ENCODE measurements at regions not wholly inside any gene's neighbourhood (a gene's known extent, or its start where the extent isn't known, plus 50 kb on each side); places are given as distances from the start of the nearest gene placed in this dataset.

GRCh38 chr12:82097438-82097837 lies 260.7 kb downstream of the CCDC59 start:
- H3K9me3 ChIP-seq (ENCODE audit: control insufficient read depth in 4 of 4, low read length in 3 of 4) = peaks cover 0 to 4% (median under 1%) of the 10 kb centered on the region in 4 donors
- no peak overlapping the region for H3K4me3 ChIP-seq (ENCODE audit: low read depth in 1 of 3, low read length in 3 of 3)
- H3K27me3 ChIP-seq (ENCODE audit: control insufficient read depth in 4 of 4, insufficient read depth in 4 of 4, low read length in 3 of 4) = no peaks in the 10 kb centered on the region
- H3K4me1 ChIP-seq (ENCODE audit: control insufficient read depth in 4 of 4, insufficient read depth in 4 of 4, low read length in 3 of 4) = no peaks in the 10 kb centered on the region
- H3K36me3 ChIP-seq (ENCODE audit: control insufficient read depth in 4 of 4, insufficient read depth in 3 of 4, low read depth in 1 of 4, low read length in 3 of 4) = no peaks in the 10 kb centered on the region
- no peak overlapping the region for H3K9ac ChIP-seq (ENCODE audit: low read depth in 1 of 2, low read length in 2 of 2)
- WGBS = 56% methylated on average over 1 of the region's 1 CpG
- no peak overlapping the region for H3K27ac ChIP-seq (ENCODE audit: low read depth in 1 of 2, low read length in 2 of 2)
- no peak for DNase-seq (ENCODE audit: low spot score)
- TF ChIP-seq GABPA (IDR thresholded peaks at IDR 0.05 in 1 of 2, conservative IDR thresholded peaks at IDR 0.05 in 1 of 2) = no peak
- no peak for TF ChIP-seq TAF1 (conservative IDR thresholded peaks at IDR 0.05)
- no peak for TF ChIP-seq SP1 (IDR thresholded peaks at IDR 0.05)
- TF ChIP-seq REST (IDR thresholded peaks at IDR 0.05) = no peak
- no peak for TF ChIP-seq YY1 (IDR thresholded peaks at IDR 0.05)
- TF ChIP-seq EGR1 (IDR thresholded peaks at IDR 0.05; ENCODE audit: low read depth in 2 of 2) = no peak
- no peak for TF ChIP-seq RAD21 (IDR thresholded peaks at IDR 0.05)
- TF ChIP-seq NR2F2 (IDR thresholded peaks at IDR 0.05) = no peak
- TF ChIP-seq, protein P1, sequence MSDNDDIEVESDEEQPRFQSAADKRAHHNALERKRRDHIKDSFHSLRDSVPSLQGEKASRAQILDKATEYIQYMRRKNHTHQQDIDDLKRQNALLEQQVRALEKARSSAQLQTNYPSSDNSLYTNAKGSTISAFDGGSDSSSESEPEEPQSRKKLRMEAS (IDR thresholded peaks at IDR 0.05) = no peak
- TF ChIP-seq FOXA1 (IDR thresholded peaks at IDR 0.05) = no peak
- TF ChIP-seq ZBTB33 (IDR thresholded peaks at IDR 0.05) = no peak
- TF ChIP-seq HNF4G (IDR thresholded peaks at IDR 0.05) = no peak
- TF ChIP-seq FOXA2 (IDR thresholded peaks at IDR 0.05) = no peak
- no peak for TF ChIP-seq RXRA (IDR thresholded peaks at IDR 0.05)
- TF ChIP-seq HNF4A (conservative IDR thresholded peaks at IDR 0.05) = no peak
- no peak for TF ChIP-seq ATF3 (IDR thresholded peaks at IDR 0.05)
- TF ChIP-seq, protein P2, sequence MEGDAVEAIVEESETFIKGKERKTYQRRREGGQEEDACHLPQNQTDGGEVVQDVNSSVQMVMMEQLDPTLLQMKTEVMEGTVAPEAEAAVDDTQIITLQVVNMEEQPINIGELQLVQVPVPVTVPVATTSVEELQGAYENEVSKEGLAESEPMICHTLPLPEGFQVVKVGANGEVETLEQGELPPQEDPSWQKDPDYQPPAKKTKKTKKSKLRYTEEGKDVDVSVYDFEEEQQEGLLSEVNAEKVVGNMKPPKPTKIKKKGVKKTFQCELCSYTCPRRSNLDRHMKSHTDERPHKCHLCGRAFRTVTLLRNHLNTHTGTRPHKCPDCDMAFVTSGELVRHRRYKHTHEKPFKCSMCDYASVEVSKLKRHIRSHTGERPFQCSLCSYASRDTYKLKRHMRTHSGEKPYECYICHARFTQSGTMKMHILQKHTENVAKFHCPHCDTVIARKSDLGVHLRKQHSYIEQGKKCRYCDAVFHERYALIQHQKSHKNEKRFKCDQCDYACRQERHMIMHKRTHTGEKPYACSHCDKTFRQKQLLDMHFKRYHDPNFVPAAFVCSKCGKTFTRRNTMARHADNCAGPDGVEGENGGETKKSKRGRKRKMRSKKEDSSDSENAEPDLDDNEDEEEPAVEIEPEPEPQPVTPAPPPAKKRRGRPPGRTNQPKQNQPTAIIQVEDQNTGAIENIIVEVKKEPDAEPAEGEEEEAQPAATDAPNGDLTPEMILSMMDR (IDR thresholded peaks at IDR 0.05; ENCODE audit: low read depth, low read length, missing input control) = no peak
- no peak for TF ChIP-seq JUND (IDR thresholded peaks at IDR 0.05)
